ENCODE measurements at regions not wholly inside any gene's neighbourhood (a gene's known extent, or its start where the extent isn't known, plus 50 kb on each side); places are given as distances from the start of the nearest gene placed in this dataset.

DNA sequence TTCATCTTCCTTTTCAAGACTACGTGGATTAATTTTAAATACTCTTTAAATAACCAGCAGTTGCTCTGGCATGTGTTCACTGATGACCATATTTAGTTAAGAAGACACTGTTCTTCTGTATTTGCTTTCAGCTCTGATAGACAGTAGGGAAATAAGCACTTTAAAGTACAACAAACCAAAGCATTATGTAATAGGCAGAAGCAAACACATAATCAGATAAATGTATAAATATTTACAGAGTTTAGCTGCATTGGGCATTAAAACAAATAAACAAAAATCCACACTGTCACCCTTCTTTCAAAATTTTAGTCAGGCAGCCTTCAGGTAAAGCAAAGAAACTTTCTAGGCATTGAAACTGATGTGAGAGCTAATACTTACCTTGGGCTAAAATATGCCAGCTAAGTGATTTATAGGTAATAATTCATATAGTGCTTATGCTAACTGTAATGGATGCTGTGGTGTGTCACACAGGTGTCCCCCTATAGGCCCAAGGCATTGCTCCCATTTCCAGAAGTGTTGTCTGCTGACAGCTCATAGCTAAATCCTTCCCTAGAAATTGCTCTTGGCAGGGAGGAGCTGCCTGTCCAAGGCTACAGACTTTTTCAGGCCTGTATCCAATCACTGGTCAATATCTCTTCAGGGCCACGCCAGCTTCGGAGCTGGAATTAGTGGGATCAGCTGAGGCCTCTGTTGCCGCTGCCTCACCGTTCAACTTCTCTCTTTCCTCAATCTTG is 111.5 kb upstream of the CITED2 start:
- no peak for DNase-seq

DNA sequence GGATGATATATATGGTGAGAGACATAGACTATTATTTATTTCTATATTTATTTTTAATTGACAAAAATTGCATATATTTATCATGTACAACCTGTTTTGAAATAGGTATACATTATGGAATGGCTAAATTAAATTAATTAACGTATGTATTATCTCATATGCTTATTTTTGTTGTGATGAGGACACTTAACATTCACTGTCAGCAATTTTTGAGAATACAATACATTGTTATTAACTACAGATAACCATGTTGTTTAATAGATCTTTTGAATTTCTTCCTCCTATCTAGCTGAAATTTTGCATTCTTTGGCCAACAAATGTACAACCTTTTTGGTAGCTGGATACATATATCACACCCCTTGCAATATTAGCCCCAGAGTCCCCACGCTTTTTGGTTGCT is 110.7 kb upstream of the CITED2 start:
- no peak for DNase-seq

DNA sequence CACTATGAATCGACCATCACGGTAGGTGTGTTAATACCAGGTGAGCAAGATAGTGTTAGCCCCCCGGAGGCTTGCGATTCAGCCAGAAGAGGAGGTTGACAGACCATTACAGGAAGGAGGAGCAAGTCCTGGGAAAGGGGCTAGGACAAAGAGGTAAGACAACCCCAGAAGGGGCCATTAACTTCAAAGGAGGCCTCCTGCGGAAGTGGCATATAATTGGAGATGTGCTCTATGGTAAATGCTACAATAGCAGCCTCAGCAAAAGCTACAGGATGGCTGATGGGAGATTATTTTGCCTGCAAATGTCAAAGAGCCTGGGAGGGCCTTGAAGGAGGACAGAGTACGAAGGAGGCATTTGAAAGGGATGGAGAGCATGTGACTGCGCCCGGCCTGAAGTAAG is 108.6 kb upstream of the CITED2 start:
- no peak for DNase-seq

GRCh38 chr6:139482287-139482686 is 107.8 kb upstream of the CITED2 start:
- no peak for DNase-seq

GRCh38 chr6:139480356-139481165 is 106.1 kb upstream of the CITED2 start:
- DNase-seq, result no peak

GRCh38 chr6:139479433-139480222 is 105.2 kb upstream of the CITED2 start:
- DNase-seq, result no peak

DNA sequence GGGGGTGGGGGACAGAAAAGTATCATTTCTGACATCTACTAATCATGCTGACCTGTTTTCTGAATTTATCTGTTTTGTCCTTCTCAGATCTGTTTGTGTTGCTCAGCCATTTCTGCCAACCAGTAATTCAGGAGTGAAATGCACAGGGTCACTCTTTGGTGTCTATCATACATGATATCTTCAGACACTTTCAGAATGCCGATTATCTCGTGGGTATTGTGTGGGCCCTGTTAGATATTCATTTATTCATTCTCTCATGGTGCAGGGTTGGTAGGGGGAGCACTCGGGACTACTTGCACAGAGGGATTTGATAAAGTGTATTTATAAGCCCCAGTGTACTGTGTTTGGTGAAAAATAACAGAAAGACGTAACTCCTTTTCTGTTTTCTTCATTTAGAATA is 101.2 kb upstream of the CITED2 start:
- DNase-seq, result no peak

DNA sequence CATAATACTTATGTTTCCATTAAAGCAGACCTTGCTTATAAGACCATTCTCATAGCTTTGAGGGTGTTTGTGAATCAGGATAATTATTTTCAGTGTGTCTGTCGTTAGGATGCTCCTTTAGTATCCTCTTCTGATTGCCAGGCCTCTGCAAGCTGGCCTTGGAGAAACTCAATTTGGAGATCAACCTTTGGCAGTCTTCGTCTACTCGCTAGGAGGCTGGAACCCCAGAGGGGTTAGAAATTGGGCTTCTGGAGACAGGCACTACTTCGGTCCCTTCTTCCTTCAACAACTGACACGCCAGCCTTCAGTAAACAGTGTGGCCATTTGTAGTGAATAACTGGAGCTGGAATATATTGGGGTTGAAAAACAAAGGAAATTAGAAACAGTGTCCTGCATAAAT is 100.8 kb upstream of the CITED2 start:
- DNase-seq, result no peak

DNA sequence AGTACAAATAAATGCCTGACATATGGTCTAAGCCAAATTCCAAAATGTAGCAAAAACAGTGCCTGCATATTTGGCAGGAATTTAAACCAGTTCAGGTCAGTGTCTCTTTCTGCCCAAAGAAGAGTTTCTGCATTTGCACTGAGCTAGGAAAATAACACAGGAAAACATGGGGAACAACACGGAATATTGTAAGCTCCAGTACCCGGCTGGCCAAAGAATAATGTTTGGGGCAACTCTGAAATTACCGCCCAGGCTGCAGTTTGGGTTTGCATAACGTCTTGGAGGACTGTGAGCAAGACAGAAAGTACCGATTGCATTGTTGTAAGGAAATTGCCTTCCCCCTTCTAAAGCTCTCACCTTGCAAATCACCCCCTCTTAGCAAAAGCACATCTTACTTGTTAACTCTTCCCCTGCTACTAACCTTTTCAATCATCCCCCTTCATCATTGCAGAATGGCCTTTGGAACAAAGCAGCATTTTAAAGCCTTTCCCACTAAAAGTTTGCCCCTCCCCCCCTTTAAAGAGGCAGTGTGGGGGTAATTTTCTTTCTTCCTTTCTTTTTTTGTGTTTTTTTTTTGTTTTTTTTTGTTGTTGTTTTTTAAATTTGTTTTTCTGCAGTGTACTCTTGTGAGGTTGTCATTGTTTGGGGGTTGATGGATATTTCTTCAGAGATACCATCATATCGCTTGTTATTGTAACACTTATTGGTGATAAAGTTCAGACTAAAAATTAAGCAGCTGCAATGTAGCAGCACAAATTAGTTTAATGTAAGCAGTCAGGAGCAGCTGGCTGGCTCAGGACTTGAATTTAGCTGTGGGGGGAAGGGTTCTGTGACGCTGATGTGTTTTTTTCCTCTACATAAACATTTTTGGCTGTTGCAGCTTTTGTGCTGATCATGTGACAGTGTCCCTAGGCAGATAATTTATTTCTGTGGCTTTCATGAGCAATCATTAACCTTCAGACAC is 100.0 kb upstream of the CITED2 start:
- DNase-seq, result no peak

- DNase-seq, result no peak
These were observed 99.3 kb upstream of the CITED2 start for GRCh38 chr6:139473731-139474130.

DNA sequence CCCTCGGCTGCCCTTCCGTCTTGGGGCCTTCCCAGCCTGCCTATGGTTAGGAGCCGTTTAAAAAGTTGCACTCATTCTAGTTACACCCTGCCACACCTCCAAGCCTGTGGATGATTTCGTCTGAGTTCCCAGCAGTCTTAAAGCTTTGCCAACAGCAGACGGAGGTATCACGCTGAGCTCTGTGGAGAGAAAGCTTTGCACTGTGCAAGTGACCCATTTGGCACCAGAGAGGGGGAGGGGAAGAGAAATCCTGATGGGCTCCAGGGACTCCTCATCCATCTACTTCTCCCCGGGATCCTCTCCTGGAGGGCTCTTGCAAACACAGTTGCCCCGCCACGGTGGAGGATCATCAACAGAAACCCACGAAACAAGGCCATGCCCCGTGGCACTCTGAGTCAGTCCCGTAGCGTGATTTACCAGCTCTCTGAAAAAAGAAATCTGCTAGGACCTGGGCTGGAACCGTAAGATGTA is 98.8 kb upstream of the CITED2 start:
- no peak for DNase-seq

- no peak for DNase-seq
These were observed 98.0 kb upstream of the CITED2 start for GRCh38 chr6:139472351-139473015.

- no peak for DNase-seq
These were observed 96.5 kb upstream of the CITED2 start for GRCh38 chr6:139470997-139471396.

DNA sequence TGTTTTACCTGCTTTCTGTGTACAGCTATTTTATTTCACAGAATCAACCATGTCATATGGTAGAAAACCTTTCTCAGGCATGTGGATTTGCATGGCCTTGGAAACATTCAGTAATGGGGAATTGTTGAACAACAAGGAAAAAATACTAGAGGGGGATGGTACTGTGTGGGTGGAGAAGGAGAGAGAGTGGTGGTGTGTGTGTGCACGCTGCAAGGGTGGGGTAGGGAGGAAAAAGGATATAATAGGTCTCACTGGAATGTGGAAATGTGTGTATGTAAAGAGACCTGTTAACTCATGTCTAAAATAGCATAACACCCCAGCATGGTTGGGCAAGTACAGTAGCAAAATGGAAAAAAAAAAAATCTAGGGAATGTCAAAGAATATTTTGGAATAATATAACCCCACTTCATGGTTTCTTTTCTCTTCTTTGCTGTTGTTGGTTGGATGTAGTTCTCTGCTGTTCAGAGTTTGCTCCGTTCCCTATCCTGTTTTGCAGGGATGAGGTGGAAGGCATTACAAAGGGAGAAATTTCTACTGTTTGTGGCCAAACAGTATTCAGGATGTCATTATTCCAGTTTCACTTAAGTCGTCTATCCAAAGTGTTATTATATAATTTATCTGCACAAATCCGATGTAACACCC is 93.9 kb upstream of the CITED2 start:
- DNase-seq, result no peak

DNA sequence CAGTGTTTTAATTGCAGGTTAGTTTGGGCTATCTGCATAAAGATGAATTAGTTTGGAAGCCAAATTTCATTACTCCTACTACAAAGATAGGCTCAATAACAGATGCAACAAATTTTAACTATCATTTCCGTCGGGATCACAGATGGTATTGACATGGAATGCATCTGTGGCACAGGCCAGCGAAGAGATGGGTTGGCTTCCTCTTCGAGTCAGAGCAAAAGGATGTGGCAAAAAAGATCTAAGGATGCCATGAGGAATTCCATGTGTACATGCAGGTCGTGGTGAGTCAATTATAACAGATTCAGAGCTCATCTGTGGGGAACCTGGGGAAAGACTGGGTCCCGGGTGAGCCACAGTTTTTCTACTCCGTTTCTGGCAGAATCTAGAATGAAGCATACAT is 83.0 kb upstream of the CITED2 start:
- no peak for DNase-seq

DNA sequence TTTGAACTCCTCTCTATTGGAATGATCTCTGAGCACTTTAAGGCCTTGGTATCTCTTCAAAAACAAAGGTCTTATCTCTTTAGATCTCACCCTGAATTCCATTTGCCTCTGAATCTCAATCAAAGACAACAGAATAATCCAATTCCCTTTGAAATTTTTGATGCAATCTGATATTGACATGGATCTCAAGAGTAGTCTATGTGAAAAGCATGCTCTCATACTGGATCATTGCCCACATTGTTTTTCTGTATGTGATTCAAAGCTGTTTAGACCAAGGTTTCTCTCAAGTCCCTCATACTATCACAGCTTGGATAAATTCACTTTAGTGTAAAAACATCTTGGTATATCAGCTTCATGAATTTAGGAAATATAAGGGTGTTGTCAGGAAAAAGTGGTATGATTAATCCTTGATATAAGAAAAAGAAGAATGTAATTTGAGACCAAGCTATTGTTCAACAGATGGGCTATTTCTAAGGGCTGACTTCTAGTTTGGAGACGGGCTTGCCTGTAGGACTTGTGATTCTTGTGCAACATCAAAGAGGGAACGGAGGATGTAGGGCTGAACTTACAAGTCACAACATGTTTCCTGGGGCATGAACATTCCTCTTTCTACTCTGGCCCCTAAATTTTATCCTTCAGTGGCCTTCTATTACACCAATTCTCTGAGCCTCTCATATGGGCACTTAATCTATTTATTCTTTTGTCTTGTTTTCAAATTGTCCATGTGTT is 77.9 kb upstream of the CITED2 start:
- no peak for DNase-seq

GRCh38 chr6:139449611-139450000 is 75.2 kb upstream of the CITED2 start:
- DNase-seq, result no peak

GRCh38 chr6:139448998-139449610 is 74.7 kb upstream of the CITED2 start:
- DNase-seq, result no peak

GRCh38 chr6:139448051-139448649 is 73.7 kb upstream of the CITED2 start:
- DNase-seq, result no peak

- DNase-seq, result no peak
These were observed 73.2 kb upstream of the CITED2 start for GRCh38 chr6:139447656-139447975.

All from stimulated activated CD4-positive, alpha-beta T cell treated with anti-CD3 and anti-CD28 coated beads, Interleukin-15, amount 100 ng/mL, for 24 hours (primary cell).